Naive thymus-derived CD4-positive, alpha-beta T cell (primary cell): ENCODE measurements at regions not wholly inside any gene's neighbourhood (a gene's known extent, or its start where the extent isn't known, plus 50 kb on each side); places are given as distances from the start of the nearest gene placed in this dataset.

ENCODE experiments used
- ATAC-seq: fragments of 150-1000 bp; cut with Tn5 transposase; 2 replicates; pipeline ENCODE4 v1.10.0; 2021; ENCODE audit warnings: mild to moderate bottlenecking, moderate library complexity
- CTCF ChIA-PET: fragments of 350-600 bp; sonication (Branson Sonifier 250); formaldehyde crosslinking; loops from one replicate; lab custom pipeline; 2021; ENCODE audit warnings: antibody characterized with exemption; lab: Charles Lee
- POLR2A ChIA-PET: fragments of 350-600 bp; sonication (Branson Sonifier 250); formaldehyde crosslinking; loops from one replicate; lab custom pipeline; 2021; ENCODE audit warnings: antibody characterized with exemption, inconsistent platforms; lab: Charles Lee
- DNase-seq, 9 donors: peaks; one replicate each; pipeline versions ENCODE4 v3.0.0 to v3.0.0-alpha.2; 2020 to 2022; ENCODE audit warnings: mixed read lengths in 1 of 9
- H3K27ac ChIP-seq: one replicate; pipeline ENCODE4 v1.7.0; 2013; ENCODE audit warnings: mild to moderate bottlenecking, low read depth, low read length, moderate library complexity
- H3K27me3 ChIP-seq, 2 donors: one replicate each; pipeline ENCODE4 v1.7.0; 2013; ENCODE audit warnings: low read length in 2 of 2, mild to moderate bottlenecking in 2 of 2, moderate library complexity in 2 of 2; ENCODE audit not compliant: control insufficient read depth in 2 of 2, insufficient read depth in 2 of 2
- H3K36me3 ChIP-seq, 3 experiments: 1 replicate in 2 of 3; 2 replicates in 1 of 3; pipeline ENCODE4 v1.7.0; 2013; ENCODE audit warnings: low read length in 3 of 3, mild to moderate bottlenecking in 3 of 3, moderate library complexity in 1 of 3; ENCODE audit not compliant: insufficient read depth in 3 of 3, control insufficient read depth in 2 of 3
- H3K4me1 ChIP-seq, 2 donors: one replicate each; pipeline ENCODE4 v1.7.0; 2013; ENCODE audit warnings: low read length in 2 of 2, mild to moderate bottlenecking in 2 of 2, moderate library complexity in 1 of 2; ENCODE audit not compliant: control insufficient read depth in 2 of 2, insufficient read depth in 2 of 2
- H3K4me3 ChIP-seq: 2 replicates; pipeline ENCODE4 v1.7.0; 2013; ENCODE audit warnings: mild to moderate bottlenecking, low read length
- H3K9me3 ChIP-seq, 3 experiments: 1 replicate in 2 of 3; 2 replicates in 1 of 3; pipeline ENCODE4 v1.7.0; 2013; ENCODE audit warnings: low read length in 3 of 3; ENCODE audit not compliant: control insufficient read depth in 2 of 3
- H3K27ac Mint-ChIP-seq, 9 donors: one replicate each; pipeline ENCODE4 v1.8.0; 2020 to 2022; ENCODE audit warnings: mixed read lengths in 9 of 9, mild to moderate bottlenecking in 8 of 9, moderate library complexity in 5 of 9, inconsistent platforms in 2 of 9
- H3K27me3 Mint-ChIP-seq, 5 donors: one replicate each; pipeline ENCODE4 v1.8.0; 2021 to 2022; ENCODE audit warnings: mixed read lengths in 5 of 5, mild to moderate bottlenecking in 1 of 5
- H3K36me3 Mint-ChIP-seq, 5 donors: one replicate each; pipeline ENCODE4 v1.8.0; 2020 to 2022; ENCODE audit warnings: mixed read lengths in 5 of 5, mild to moderate bottlenecking in 3 of 5, inconsistent platforms in 1 of 5
- H3K4me1 Mint-ChIP-seq, 7 donors: one replicate each; pipeline ENCODE4 v1.8.0; 2020 to 2022; ENCODE audit warnings: mixed read lengths in 7 of 7, mild to moderate bottlenecking in 3 of 7, inconsistent platforms in 1 of 7
- H3K4me3 Mint-ChIP-seq, 10 donors: one replicate each; pipeline ENCODE4 v1.8.0; 2020 to 2022; ENCODE audit warnings: mild to moderate bottlenecking in 10 of 10, mixed read lengths in 10 of 10, moderate library complexity in 6 of 10, inconsistent platforms in 2 of 10
- H3K9me3 Mint-ChIP-seq, 11 donors: one replicate each; pipeline ENCODE4 v1.8.0; 2020 to 2022; ENCODE audit warnings: mixed read lengths in 11 of 11, mild to moderate bottlenecking in 4 of 11, inconsistent platforms in 1 of 11, moderate library complexity in 1 of 11
- intact Hi-C, 2 donors: fragments of 100-400 bp; cut with micrococcal nuclease; formaldehyde crosslinking; loops; one replicate each; pipeline ENCODE4 v1.15.1; 2023

DNA sequence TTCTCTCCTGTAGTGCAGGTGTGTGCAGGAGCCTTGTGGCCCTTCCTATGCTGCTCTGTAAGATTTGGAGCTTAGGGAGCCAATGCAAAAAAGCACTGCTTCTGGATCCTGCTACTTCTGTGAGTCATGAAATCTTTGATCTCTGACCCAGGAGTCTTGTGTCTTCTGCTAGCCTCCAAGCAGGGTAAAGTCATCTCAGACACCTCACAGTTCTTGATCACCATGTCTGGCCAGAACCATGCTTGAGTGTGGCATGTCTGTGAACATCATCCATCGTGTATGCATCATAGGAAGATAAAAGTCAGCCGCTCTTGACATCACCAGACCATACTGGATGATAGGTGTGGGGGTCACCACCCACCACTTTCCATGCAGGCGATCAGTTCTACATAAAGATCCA lies 247.8 kb downstream of the RPLP1 start:
- H3K27ac Mint-ChIP-seq: no peak overlapping the region
- no peak overlapping the region for H3K4me3 Mint-ChIP-seq
- ATAC-seq: no peak
- peaks cover 0 to 16% (median 0%) of the 10 kb centered on the region in 11 donors for H3K9me3 Mint-ChIP-seq
- no peak overlapping the region for H3K27ac ChIP-seq
- H3K27me3 Mint-ChIP-seq: peaks cover 0 to 8% (median 0%) of the 10 kb centered on the region in 5 donors
- intact Hi-C loops: no loop called here
- DNase-seq: no peak
- CTCF ChIA-PET: no interaction called here
- POLR2A ChIA-PET: no interaction called here
- no peaks in the 10 kb centered on the region for H3K9me3 ChIP-seq
- H3K4me1 Mint-ChIP-seq: peaks cover 0 to 2% (median 0%) of the 10 kb centered on the region in 7 donors
- peaks cover 0 to 9% (median 0%) of the 10 kb centered on the region in 5 donors for H3K36me3 Mint-ChIP-seq
- H3K27me3 ChIP-seq: no peaks in the 10 kb centered on the region
- H3K36me3 ChIP-seq: no peaks in the 10 kb centered on the region
- H3K4me3 ChIP-seq: no peak overlapping the region
- no peaks in the 10 kb centered on the region for H3K4me1 ChIP-seq

DNA sequence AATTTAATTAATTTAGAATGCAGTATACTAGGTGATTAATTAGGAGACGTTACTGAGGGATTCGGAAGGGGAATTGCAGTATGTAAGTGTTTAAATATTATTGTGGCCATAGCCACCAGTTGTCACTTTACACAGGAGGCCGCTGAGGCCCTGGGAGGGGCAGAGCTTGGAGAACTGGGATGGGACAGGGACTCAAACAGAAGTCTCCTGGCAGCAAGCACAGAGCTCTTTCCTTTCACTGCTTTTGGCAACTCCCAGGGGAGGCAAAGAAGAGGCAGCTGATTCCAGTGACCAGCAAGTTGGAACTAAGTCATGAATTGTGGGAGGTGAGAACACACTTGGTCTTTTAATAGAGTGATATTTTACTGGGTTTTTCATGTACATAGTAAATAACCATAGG lies 248.6 kb downstream of the RPLP1 start:
- CTCF ChIA-PET: no interaction called here
- Histone ChIP-seq H3K36me3 (no peaks in the 10 kb centered on the region), H3K27ac (no peak overlapping the region), H3K27me3 (no peaks in the 10 kb centered on the region), H3K4me1 (no peaks in the 10 kb centered on the region), H3K4me3 (no peak overlapping the region), H3K9me3 (no peaks in the 10 kb centered on the region)
- DNase-seq: no peak
- H3K27me3 Mint-ChIP-seq: peaks cover 0 to 7% (median 0%) of the 10 kb centered on the region in 5 donors
- no peak overlapping the region for H3K27ac Mint-ChIP-seq
- H3K36me3 Mint-ChIP-seq: peaks cover 0 to 11% (median 0%) of the 10 kb centered on the region in 5 donors
- H3K4me3 Mint-ChIP-seq: no peak overlapping the region
- intact Hi-C loops: no loop called here
- POLR2A ChIA-PET: interaction anchor here (1.3 kb wide), 1 partner anchor 12 kb away, joined by 6 read pairs; no protein-coding TSS in a partner anchor
- no peak for ATAC-seq
- peaks cover 0 to 20% (median 0%) of the 10 kb centered on the region in 11 donors for H3K9me3 Mint-ChIP-seq
- H3K4me1 Mint-ChIP-seq: peaks cover 0 to 2% (median 0%) of the 10 kb centered on the region in 7 donors

DNA sequence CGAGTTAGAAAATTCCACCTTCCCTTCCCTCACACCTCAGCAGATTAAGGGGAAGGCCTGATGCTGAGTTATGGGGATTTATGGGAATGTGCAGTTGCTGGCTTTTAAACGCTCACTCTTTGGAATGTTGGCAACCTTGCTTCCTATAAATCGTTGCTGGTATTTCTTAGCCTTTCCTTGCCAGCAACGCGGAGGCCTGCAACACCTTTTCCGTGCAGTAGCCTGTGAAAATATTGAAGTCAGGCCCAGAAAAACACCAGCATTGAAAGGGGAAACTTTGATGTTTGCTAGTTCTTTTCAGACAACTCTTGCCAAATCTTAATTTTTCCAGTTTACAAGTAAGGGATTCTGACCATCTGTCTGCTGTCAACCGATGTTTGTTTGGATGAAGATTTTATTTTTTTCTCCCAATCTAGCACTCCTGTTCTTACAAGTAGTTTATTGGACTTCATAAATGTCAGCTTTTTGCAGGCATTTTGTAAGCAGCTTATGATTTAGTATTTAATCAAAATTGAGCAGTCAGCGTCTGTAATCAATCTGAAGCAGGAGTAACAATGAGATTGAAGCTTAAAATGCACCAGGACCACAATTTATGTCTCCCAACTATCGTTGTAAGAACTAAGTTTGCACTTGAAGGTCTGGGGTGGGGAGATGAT lies 251.0 kb downstream of the RPLP1 start:
- no peak overlapping the region for H3K4me3 Mint-ChIP-seq
- DNase-seq (no peak), ATAC-seq (no peak)
- Histone ChIP-seq H3K4me3 (no peak overlapping the region), H3K36me3 (no peaks in the 10 kb centered on the region), H3K4me1 (no peaks in the 10 kb centered on the region), H3K27ac (no peak overlapping the region), H3K9me3 (peaks cover 0 to 5% (median 0%) of the 10 kb centered on the region in 3 experiments), H3K27me3 (no peaks in the 10 kb centered on the region)
- POLR2A ChIA-PET: interaction anchor here (0.8 kb wide), 1 partner anchor 96 kb away, joined by 3 read pairs; no protein-coding TSS in a partner anchor
- intact Hi-C loops: no loop called here
- peaks cover 0 to 31% (median 9%) of the 10 kb centered on the region in 11 donors for H3K9me3 Mint-ChIP-seq
- CTCF ChIA-PET: interaction anchor here (0.6 kb wide), 1 partner anchor 295 kb away, joined by 3 read pairs; no protein-coding TSS in a partner anchor
- peaks cover 0 to 1% (median 0%) of the 10 kb centered on the region in 7 donors for H3K4me1 Mint-ChIP-seq
- H3K27ac Mint-ChIP-seq: no peak overlapping the region
- peaks cover 0 to 2% (median 0%) of the 10 kb centered on the region in 5 donors for H3K27me3 Mint-ChIP-seq
- peaks cover 0 to 26% (median 8%) of the 10 kb centered on the region in 5 donors for H3K36me3 Mint-ChIP-seq

DNA sequence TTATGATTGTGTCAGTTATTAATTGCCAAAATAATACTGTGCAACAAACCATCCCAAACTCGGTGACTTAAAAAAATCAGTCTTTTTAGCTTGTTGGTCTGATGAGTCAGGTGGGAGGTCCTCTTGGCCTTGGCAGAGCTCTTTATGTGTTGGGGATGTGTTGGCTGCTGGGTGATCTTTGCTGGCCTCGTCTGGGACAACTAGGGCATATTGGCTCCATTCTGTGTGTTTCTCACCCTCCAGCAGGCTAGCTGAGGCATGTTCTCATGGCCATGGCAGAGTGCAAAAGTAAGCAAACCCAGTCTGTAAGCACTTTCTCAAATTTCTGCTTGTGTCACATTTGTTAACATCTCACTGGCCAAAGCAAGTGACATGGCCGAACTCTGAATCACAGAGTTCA lies 251.6 kb downstream of the RPLP1 start:
- no peak for DNase-seq
- POLR2A ChIA-PET: interaction anchor here (0.8 kb wide), 1 partner anchor 96 kb away, joined by 3 read pairs; no protein-coding TSS in a partner anchor
- Histone ChIP-seq H3K27ac (no peak overlapping the region), H3K36me3 (no peaks in the 10 kb centered on the region), H3K9me3 (peaks cover 0 to 11% (median 0%) of the 10 kb centered on the region in 3 experiments), H3K4me1 (no peaks in the 10 kb centered on the region), H3K27me3 (no peaks in the 10 kb centered on the region), H3K4me3 (no peak overlapping the region)
- Mint-ChIP-seq H3K9me3 (peaks cover 0 to 34% (median 12%) of the 10 kb centered on the region in 11 donors), H3K27me3 (no peaks in the 10 kb centered on the region), H3K36me3 (peaks cover 0 to 30% (median 8%) of the 10 kb centered on the region in 5 donors), H3K4me1 (peaks cover 0 to 1% (median 0%) of the 10 kb centered on the region in 7 donors), H3K27ac (no peak overlapping the region), H3K4me3 (no peak overlapping the region)
- no peak for ATAC-seq
- CTCF ChIA-PET: interaction anchor here (0.6 kb wide), 1 partner anchor 295 kb away, joined by 3 read pairs; no protein-coding TSS in a partner anchor
- intact Hi-C loops: no loop called here

DNA sequence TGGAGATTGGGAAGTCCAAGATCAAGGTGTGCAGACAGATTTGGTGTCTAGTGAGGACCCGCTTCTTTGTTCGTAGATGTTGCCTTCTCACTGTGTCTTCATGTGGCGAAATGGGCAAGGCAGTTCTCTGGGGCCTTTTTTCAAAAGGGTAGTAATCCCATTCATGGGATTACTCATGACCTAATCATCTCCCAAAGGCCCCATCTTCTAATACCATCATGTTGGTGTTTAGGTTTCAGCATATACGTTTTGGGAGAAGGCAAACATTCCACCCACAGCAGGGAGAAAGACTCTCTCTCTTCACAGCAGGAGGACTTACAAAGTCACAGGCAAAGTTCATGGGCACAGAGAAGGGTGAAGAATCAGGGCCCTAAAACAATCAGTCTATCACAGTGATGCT lies 252.1 kb downstream of the RPLP1 start:
- CTCF ChIA-PET: no interaction called here
- intact Hi-C loops: no loop called here
- H3K27ac ChIP-seq: no peak overlapping the region
- Mint-ChIP-seq H3K36me3 (peaks cover 3 to 34% (median 8%) of the 10 kb centered on the region in 5 donors), H3K4me3 (no peak overlapping the region), H3K9me3 (peaks cover 0 to 34% (median 15%) of the 10 kb centered on the region in 11 donors), H3K27ac (no peak overlapping the region), H3K27me3 (peaks cover 0 to 3% (median 0%) of the 10 kb centered on the region in 5 donors), H3K4me1 (peaks cover 0 to 1% (median 0%) of the 10 kb centered on the region in 7 donors)
- no peak for DNase-seq
- no peak for ATAC-seq
- POLR2A ChIA-PET: no interaction called here
- H3K27me3 ChIP-seq: no peaks in the 10 kb centered on the region
- no peaks in the 10 kb centered on the region for H3K4me1 ChIP-seq
- H3K4me3 ChIP-seq: no peak overlapping the region
- no peaks in the 10 kb centered on the region for H3K36me3 ChIP-seq
- H3K9me3 ChIP-seq: peaks cover 0 to 16% (median 0%) of the 10 kb centered on the region in 3 experiments

DNA sequence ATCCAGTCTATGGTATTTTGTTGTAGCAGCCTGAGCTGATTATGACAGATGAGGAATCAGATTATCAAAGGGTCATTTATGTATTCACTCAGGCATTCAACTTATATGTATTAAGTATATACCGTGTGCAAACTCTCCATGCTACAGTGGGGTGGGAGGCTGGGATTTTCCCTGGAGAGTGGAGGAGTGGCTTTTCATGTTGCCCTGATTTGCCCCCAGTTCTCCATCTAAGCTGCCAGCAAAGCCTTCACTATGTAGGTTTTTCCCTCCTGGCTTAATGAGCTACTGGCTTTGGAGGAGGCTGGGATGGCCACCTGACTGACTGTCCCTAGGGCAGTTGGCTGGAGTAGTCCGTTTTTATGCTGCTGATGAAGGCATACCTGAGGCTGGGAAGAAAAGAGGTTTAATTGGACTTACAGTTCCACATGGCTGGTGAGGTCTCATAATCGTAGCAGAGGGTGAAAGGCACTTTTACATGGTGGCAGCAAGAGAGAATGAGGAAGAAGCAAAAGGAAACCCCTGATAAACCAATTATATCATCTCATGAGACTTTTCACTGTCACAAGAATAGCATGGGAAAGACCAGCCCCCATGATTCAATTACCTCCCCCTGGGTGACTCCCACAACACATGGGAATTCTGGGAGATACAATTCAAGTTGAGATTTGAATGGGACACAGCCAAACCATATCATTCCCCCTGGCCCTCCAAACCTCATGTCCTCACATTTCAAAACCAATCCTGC lies 253.9 kb downstream of the RPLP1 start:
- Histone ChIP-seq H3K4me3 (no peak overlapping the region), H3K27me3 (no peaks in the 10 kb centered on the region), H3K36me3 (no peaks in the 10 kb centered on the region), H3K9me3 (peaks cover 0 to 16% (median 0%) of the 10 kb centered on the region in 3 experiments), H3K27ac (no peak overlapping the region), H3K4me1 (peaks cover 0 to 5% of the 10 kb centered on the region in 2 donors)
- Mint-ChIP-seq H3K9me3 (peaks cover 0 to 38% (median 15%) of the 10 kb centered on the region in 11 donors), H3K27me3 (peaks cover 0 to 5% (median 0%) of the 10 kb centered on the region in 5 donors), H3K4me3 (no peak overlapping the region), H3K27ac (peak overlapping the region in 2 of 9 donors; percentile 9 to 11), H3K36me3 (peaks cover 3 to 42% (median 10%) of the 10 kb centered on the region in 5 donors), H3K4me1 (peaks cover 0 to 8% (median 0%) of the 10 kb centered on the region in 7 donors)
- ATAC-seq (no peak), DNase-seq (no peak)
- CTCF ChIA-PET: no interaction called here
- POLR2A ChIA-PET: no interaction called here
- intact Hi-C loops: no loop called here
